ENCODE measurements at regions not wholly inside any gene's neighbourhood (a gene's known extent, or its start where the extent isn't known, plus 50 kb on each side); places are given as distances from the start of the nearest gene placed in this dataset.

GRCh38 chr5:8751971-8752370 is 793.9 kb downstream of the SEMA5A start:
- TF ChIP-seq POLR2A (IDR thresholded peaks at IDR 0.05; ENCODE audit: low read depth, low read length) (no peak), EZH2 (IDR thresholded peaks at IDR 0.05; ENCODE audit: borderline replicate concordance, low read depth, low read length, severe bottlenecking) (no peak), FOS (IDR thresholded peaks at IDR 0.05; ENCODE audit: borderline replicate concordance, insufficient read depth, low read length) (no peak), CTCF (IDR thresholded peaks at IDR 0.05; ENCODE audit: extremely low read depth in 1 of 2, insufficient read depth in 1 of 2, low read depth in 1 of 2, low read length in 2 of 2) (no peak), MAX (IDR thresholded peaks at IDR 0.05; ENCODE audit: insufficient read depth, insufficient read length) (no peak)

All from endothelial cell of umbilical vein (primary cell).